DMS53 treated with DMSO at 0.1 percent for 48 hours (cell line): ENCODE measurements at regions not wholly inside any gene's neighbourhood (a gene's known extent, or its start where the extent isn't known, plus 50 kb on each side); places are given as distances from the start of the nearest gene placed in this dataset.

Experiments
- DNase-seq: peaks from one replicate; lab custom pipeline; 2025; ENCODE audit not compliant: unreplicated experiment; lab: John Stamatoyannopoulos, UW

GRCh38 chr17:22569459-22570143 lies 877.3 kb downstream of the KCNJ18 start:
- no peak for DNase-seq

GRCh38 chr17:22570144-22570845 lies 878.0 kb downstream of the KCNJ18 start:
- DNase-seq = no peak

GRCh38 chr17:22599322-22599721 lies 907.0 kb downstream of the KCNJ18 start:
- no peak for DNase-seq

- no peak for DNase-seq
These were observed 908.4 kb downstream of the KCNJ18 start for GRCh38 chr17:22600644-22601298.
